WTC11 (cell line): ENCODE measurements at regions not wholly inside any gene's neighbourhood (a gene's known extent, or its start where the extent isn't known, plus 50 kb on each side); places are given as distances from the start of the nearest gene placed in this dataset.

ENCODE experiments used
- ATAC-seq: fragments of 200-7000 bp; cut with Tn5 transposase; 2 replicates; pipeline ENCODE4 v1.10.0; 2021; ENCODE audit warnings: mild to moderate bottlenecking, moderate library complexity
- CTCF ChIA-PET: fragments of 300-600 bp; sonication (Branson Sonifier 250); formaldehyde crosslinking; loops from one replicate; lab custom pipeline; 2021; ENCODE audit warnings: antibody characterized with exemption; lab: Charles Lee
- POLR2A ChIA-PET: fragments of 350-600 bp; sonication (Branson Sonifier 250); formaldehyde crosslinking; loops from one replicate; lab custom pipeline; 2021; ENCODE audit warnings: antibody characterized with exemption; lab: Charles Lee
- DNase-seq: peaks from one replicate; pipeline ENCODE4 v3.0.0; 2021; ENCODE audit warnings: low spot score
- H3K27ac Mint-ChIP-seq: 2 replicates; pipeline ENCODE4 v1.8.0; 2021; ENCODE audit warnings: mixed read lengths
- H3K27me3 Mint-ChIP-seq: 2 replicates; pipeline ENCODE4 v1.8.0; 2021; ENCODE audit warnings: low read depth, mild to moderate bottlenecking, moderate library complexity, mixed read lengths
- H3K36me3 Mint-ChIP-seq: 2 replicates; pipeline ENCODE4 v1.8.0; 2021; ENCODE audit warnings: mixed read lengths
- H3K4me1 Mint-ChIP-seq: 2 replicates; pipeline ENCODE4 v1.8.0; 2022; ENCODE audit warnings: mixed read lengths
- H3K4me3 Mint-ChIP-seq: 2 replicates; pipeline ENCODE4 v1.8.0; 2021; ENCODE audit warnings: mild to moderate bottlenecking, moderate library complexity, mixed read lengths
- H3K9me3 Mint-ChIP-seq: 2 replicates; pipeline ENCODE4 v1.8.0; 2021; ENCODE audit warnings: mixed read lengths
- ELF4 ChIP-seq: sonication (generic); formaldehyde crosslinking; IDR thresholded peaks from 2 replicates; pipeline ENCODE4 v1.8.1; 2022; ENCODE audit warnings: low read depth, mild to moderate bottlenecking, moderate library complexity, missing genetic modification reagents
- GTF2I ChIP-seq: fragments of 250-450 bp; sonication (Bioruptor Pico); conservative IDR thresholded peaks from 2 replicates; pipeline ENCODE4 v1.4.0; 2021; ENCODE audit warnings: mild to moderate bottlenecking
- JAZF1 ChIP-seq: fragments of 250-450 bp; sonication (Bioruptor Pico); IDR thresholded peaks from 2 replicates; pipeline ENCODE4 v1.9.0; 2021; ENCODE audit warnings: moderate library complexity, mild to moderate bottlenecking, inconsistent platforms
- SMAD3 ChIP-seq: sonication (generic); formaldehyde crosslinking; IDR thresholded peaks from 2 replicates; pipeline ENCODE4 v1.8.0; 2022; ENCODE audit warnings: missing genetic modification reagents, mild to moderate bottlenecking, borderline replicate concordance
- TP53 ChIP-seq: sonication (generic); formaldehyde crosslinking; IDR thresholded peaks from 2 replicates; pipeline ENCODE4 v1.8.1; 2023; ENCODE audit warnings: mild to moderate bottlenecking, missing genetic modification reagents
- ZNF121 ChIP-seq: sonication (generic); formaldehyde crosslinking; IDR thresholded peaks from 2 replicates; pipeline ENCODE4 v1.8.0; 2023; ENCODE audit warnings: missing genetic modification reagents
- ZNF317 ChIP-seq: sonication (generic); formaldehyde crosslinking; IDR thresholded peaks from 2 replicates; pipeline ENCODE4 v1.8.1; 2023; ENCODE audit warnings: low read depth, mild to moderate bottlenecking, moderate library complexity, missing genetic modification reagents, borderline replicate concordance
- ZNF671 ChIP-seq: fragments of 250-450 bp; sonication (Bioruptor Pico); IDR thresholded peaks from 2 replicates; pipeline ENCODE4 v1.8.0; 2021; ENCODE audit warnings: mild to moderate bottlenecking
- TF ChIP-seq, protein P1 (sequence below): fragments of 250-450 bp; sonication (Bioruptor Pico); IDR thresholded peaks from 2 replicates; pipeline ENCODE4 v1.9.0; 2021; ENCODE audit warnings: mild to moderate bottlenecking, borderline replicate concordance
- TF ChIP-seq, protein P2 (sequence below): fragments of 250-450 bp; sonication (Bioruptor Pico); conservative IDR thresholded peaks from 2 replicates; pipeline ENCODE4 v1.9.0; 2021; ENCODE audit warnings: mild to moderate bottlenecking
- TF ChIP-seq, protein P3 (sequence below): fragments of 250-450 bp; sonication (Bioruptor Pico); IDR thresholded peaks from 2 replicates; pipeline ENCODE4 v2.1.2; 2022; ENCODE audit warnings: mild to moderate bottlenecking, moderate library complexity
- TF ChIP-seq, protein P4 (sequence below): sonication (generic); formaldehyde crosslinking; IDR thresholded peaks from 2 replicates; pipeline ENCODE4 v1.8.1; 2023; ENCODE audit warnings: mild to moderate bottlenecking, missing genetic modification reagents, moderate library complexity
- TF ChIP-seq, protein P5 (sequence below): sonication (generic); formaldehyde crosslinking; IDR thresholded peaks from 2 replicates; pipeline ENCODE4 v1.8.0; 2023; ENCODE audit warnings: missing genetic modification reagents, mild to moderate bottlenecking, borderline replicate concordance
- TF ChIP-seq, protein P6 (sequence below): sonication (generic); formaldehyde crosslinking; IDR thresholded peaks from 2 replicates; pipeline ENCODE4 v1.8.1; 2023; ENCODE audit warnings: mild to moderate bottlenecking, missing genetic modification reagents

DNA sequence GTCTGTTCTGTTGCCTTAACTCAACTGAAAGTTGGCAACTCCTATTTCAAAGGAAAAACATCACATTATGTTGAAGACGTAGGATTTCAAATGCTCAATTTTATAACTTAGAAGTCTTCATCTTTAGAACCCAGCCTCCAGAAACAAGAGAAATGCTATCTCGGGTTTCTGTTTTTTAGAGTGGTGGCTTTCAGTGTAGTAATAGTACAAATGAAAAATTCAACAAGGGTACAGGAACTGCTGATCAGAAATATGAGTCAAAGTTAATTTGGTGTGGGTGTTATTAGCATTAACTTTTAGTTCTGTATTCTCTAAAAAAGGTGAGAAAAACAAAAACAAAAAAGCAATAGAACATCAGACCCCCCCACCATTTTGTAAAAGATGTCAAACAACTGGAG is 56.6 kb upstream of the FLT1 start (continued):
- TF ChIP-seq, protein P1, sequence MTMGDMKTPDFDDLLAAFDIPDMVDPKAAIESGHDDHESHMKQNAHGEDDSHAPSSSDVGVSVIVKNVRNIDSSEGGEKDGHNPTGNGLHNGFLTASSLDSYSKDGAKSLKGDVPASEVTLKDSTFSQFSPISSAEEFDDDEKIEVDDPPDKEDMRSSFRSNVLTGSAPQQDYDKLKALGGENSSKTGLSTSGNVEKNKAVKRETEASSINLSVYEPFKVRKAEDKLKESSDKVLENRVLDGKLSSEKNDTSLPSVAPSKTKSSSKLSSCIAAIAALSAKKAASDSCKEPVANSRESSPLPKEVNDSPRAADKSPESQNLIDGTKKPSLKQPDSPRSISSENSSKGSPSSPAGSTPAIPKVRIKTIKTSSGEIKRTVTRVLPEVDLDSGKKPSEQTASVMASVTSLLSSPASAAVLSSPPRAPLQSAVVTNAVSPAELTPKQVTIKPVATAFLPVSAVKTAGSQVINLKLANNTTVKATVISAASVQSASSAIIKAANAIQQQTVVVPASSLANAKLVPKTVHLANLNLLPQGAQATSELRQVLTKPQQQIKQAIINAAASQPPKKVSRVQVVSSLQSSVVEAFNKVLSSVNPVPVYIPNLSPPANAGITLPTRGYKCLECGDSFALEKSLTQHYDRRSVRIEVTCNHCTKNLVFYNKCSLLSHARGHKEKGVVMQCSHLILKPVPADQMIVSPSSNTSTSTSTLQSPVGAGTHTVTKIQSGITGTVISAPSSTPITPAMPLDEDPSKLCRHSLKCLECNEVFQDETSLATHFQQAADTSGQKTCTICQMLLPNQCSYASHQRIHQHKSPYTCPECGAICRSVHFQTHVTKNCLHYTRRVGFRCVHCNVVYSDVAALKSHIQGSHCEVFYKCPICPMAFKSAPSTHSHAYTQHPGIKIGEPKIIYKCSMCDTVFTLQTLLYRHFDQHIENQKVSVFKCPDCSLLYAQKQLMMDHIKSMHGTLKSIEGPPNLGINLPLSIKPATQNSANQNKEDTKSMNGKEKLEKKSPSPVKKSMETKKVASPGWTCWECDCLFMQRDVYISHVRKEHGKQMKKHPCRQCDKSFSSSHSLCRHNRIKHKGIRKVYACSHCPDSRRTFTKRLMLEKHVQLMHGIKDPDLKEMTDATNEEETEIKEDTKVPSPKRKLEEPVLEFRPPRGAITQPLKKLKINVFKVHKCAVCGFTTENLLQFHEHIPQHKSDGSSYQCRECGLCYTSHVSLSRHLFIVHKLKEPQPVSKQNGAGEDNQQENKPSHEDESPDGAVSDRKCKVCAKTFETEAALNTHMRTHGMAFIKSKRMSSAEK (CRISPR knock-in tag), result no peak
- TF ChIP-seq, protein P2, sequence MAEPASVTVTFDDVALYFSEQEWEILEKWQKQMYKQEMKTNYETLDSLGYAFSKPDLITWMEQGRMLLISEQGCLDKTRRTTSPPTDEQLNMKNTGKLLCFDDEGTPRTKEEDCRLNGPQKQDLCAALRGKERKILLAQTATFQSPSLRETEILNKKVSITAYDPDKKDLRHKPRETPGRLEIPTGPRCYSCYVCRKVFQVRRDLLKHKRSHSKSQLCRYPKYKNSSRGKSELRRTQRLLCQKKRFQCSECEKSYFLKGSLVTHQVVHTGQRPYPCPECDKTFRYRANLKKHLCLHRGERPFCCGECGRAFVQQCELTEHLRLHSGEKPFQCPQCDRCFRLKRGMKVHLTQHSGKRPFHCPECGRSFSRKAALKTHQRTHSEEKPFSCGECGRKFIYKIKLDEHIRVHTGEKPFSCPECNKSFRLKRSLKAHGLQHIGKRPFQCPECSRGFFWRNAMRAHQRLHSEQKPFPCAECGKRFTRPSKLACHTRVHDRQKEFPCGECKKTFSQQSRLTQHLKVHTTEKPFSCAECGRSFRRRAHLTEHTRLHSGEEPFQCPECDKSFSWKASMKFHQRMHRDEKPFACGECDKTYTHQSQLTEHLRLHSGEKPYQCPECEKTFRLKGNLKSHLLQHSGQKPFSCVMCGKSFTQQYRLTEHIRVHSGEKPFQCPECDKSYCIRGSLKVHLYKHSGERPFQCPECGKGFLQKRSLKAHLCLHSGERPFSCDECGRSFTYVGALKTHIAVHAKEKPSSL, result no peak
- no peak for TF ChIP-seq TP53 (CRISPR knock-in tag)
- TF ChIP-seq JAZF1 (CRISPR knock-in tag), result no peak
- TF ChIP-seq, protein P3, sequence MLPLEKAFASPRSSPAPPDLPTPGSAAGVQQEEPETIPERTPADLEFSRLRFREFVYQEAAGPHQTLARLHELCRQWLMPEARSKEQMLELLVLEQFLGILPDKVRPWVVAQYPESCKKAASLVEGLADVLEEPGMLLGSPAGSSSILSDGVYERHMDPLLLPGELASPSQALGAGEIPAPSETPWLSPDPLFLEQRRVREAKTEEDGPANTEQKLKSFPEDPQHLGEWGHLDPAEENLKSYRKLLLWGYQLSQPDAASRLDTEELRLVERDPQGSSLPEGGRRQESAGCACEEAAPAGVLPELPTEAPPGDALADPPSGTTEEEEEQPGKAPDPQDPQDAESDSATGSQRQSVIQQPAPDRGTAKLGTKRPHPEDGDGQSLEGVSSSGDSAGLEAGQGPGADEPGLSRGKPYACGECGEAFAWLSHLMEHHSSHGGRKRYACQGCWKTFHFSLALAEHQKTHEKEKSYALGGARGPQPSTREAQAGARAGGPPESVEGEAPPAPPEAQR (CRISPR knock-in tag), result no peak

DNA sequence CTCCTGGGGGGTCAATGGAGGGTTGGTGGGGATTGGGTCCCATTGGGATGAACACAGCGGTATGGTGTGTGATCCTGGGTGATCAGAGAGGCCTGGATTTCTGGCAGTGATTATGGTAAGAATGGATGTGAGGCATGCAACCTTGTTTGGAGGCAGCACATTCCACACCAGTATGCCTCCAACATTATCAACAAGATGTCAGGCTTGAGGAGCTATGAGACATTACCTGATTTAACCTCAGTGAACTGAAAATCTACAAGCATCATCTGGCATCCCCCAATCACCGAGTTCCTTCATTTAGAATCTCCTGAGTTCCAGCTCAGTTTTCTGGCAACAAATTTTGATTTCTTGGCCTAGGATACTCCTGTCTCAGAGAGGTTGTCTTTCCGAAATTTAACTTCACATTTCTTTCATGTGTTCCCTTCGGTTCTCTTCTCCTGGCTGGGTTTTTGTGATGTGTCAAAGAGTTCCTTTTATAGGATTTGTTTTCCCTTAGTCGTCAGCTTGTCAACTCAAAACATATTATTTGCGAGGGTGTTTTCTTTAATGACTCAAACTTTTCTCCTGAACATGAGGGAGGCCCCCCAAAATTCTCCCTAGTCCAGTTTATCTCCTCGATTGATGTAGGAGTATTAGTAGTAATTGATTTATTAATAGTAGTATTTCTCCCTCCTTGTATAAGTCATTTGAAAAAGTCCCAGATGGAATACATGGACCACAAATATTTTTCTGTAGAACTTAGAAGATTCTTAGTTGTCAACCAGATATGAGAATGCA is 56.0 kb upstream of the FLT1 start:
- POLR2A ChIA-PET, result no interaction called here
- TF ChIP-seq, protein P4, sequence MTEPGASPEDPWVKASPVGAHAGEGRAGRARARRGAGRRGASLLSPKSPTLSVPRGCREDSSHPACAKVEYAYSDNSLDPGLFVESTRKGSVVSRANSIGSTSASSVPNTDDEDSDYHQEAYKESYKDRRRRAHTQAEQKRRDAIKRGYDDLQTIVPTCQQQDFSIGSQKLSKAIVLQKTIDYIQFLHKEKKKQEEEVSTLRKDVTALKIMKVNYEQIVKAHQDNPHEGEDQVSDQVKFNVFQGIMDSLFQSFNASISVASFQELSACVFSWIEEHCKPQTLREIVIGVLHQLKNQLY (CRISPR knock-in tag), result no peak
- no peak for TF ChIP-seq GTF2I (CRISPR knock-in tag)
- TF ChIP-seq, protein P5, sequence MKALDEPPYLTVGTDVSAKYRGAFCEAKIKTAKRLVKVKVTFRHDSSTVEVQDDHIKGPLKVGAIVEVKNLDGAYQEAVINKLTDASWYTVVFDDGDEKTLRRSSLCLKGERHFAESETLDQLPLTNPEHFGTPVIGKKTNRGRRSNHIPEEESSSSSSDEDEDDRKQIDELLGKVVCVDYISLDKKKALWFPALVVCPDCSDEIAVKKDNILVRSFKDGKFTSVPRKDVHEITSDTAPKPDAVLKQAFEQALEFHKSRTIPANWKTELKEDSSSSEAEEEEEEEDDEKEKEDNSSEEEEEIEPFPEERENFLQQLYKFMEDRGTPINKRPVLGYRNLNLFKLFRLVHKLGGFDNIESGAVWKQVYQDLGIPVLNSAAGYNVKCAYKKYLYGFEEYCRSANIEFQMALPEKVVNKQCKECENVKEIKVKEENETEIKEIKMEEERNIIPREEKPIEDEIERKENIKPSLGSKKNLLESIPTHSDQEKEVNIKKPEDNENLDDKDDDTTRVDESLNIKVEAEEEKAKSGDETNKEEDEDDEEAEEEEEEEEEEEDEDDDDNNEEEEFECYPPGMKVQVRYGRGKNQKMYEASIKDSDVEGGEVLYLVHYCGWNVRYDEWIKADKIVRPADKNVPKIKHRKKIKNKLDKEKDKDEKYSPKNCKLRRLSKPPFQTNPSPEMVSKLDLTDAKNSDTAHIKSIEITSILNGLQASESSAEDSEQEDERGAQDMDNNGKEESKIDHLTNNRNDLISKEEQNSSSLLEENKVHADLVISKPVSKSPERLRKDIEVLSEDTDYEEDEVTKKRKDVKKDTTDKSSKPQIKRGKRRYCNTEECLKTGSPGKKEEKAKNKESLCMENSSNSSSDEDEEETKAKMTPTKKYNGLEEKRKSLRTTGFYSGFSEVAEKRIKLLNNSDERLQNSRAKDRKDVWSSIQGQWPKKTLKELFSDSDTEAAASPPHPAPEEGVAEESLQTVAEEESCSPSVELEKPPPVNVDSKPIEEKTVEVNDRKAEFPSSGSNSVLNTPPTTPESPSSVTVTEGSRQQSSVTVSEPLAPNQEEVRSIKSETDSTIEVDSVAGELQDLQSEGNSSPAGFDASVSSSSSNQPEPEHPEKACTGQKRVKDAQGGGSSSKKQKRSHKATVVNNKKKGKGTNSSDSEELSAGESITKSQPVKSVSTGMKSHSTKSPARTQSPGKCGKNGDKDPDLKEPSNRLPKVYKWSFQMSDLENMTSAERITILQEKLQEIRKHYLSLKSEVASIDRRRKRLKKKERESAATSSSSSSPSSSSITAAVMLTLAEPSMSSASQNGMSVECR (CRISPR knock-in tag), result no peak
- no peak for TF ChIP-seq ZNF317
- TF ChIP-seq ZNF121 (CRISPR knock-in tag), result no peak
- TF ChIP-seq, protein P6, sequence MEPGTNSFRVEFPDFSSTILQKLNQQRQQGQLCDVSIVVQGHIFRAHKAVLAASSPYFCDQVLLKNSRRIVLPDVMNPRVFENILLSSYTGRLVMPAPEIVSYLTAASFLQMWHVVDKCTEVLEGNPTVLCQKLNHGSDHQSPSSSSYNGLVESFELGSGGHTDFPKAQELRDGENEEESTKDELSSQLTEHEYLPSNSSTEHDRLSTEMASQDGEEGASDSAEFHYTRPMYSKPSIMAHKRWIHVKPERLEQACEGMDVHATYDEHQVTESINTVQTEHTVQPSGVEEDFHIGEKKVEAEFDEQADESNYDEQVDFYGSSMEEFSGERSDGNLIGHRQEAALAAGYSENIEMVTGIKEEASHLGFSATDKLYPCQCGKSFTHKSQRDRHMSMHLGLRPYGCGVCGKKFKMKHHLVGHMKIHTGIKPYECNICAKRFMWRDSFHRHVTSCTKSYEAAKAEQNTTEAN (CRISPR knock-in tag), result no peak
- no peak for TF ChIP-seq SMAD3
- TF ChIP-seq ELF4, result no peak
- no peak for TF ChIP-seq ZNF671 (CRISPR knock-in tag)
- TF ChIP-seq, protein P2, result no peak

More for the DNA sequence above, 56.0 kb upstream of the FLT1 start:
- ATAC-seq (no peak), DNase-seq (no peak)
- Mint-ChIP-seq H3K9me3 (no peaks in the 10 kb centered on the region), H3K27me3 (no peaks in the 10 kb centered on the region), H3K4me3 (no peak overlapping the region), H3K36me3 (no peaks in the 10 kb centered on the region), H3K27ac (no peak overlapping the region), H3K4me1 (peaks cover 10% of the 10 kb centered on the region)
- CTCF ChIA-PET, result no interaction called here
